AG09309 (cell line): ENCODE measurements at regions not wholly inside any gene's neighbourhood (a gene's known extent, or its start where the extent isn't known, plus 50 kb on each side); places are given as distances from the start of the nearest gene placed in this dataset.
A peak's percentile ranks its signal among the peaks of the same experiment; 100 is the strongest.

Experiments
- DNase-seq: peaks from one replicate; pipeline ENCODE4 v3.0.0-alpha.2; 2010; ENCODE audit warnings: low read depth
- H3K4me3 ChIP-seq: 2 replicates; pipeline ENCODE4 v1.5.1; 2011; ENCODE audit warnings: mild to moderate bottlenecking, low read depth, low read length, moderate library complexity; ENCODE audit not compliant: control insufficient read depth
- CTCF ChIP-seq: IDR thresholded peaks from 2 replicates; pipeline ENCODE4 v1.5.1; 2011; ENCODE audit warnings: mild to moderate bottlenecking, low read depth, low read length, inconsistent platforms; ENCODE audit not compliant: insufficient read depth, control insufficient read depth; ENCODE audit errors: missing control alignments

GRCh38 chr6:148110925-148111324 lies 231.7 kb upstream of the SASH1 start:
- TF ChIP-seq CTCF = no peak
- no peak for DNase-seq
- no peak overlapping the region for H3K4me3 ChIP-seq

- H3K4me3 ChIP-seq = no peak overlapping the region
- no peak for DNase-seq
- no peak for TF ChIP-seq CTCF
Observed at GRCh38 chr6:148112851-148113319, 229.8 kb upstream of the SASH1 start.

- TF ChIP-seq CTCF = no peak
Observed at GRCh38 chr6:148116001-148116400, 226.6 kb upstream of the SASH1 start.

GRCh38 chr6:148118244-148118643 lies 224.4 kb upstream of the SASH1 start:
- no peak for DNase-seq
- H3K4me3 ChIP-seq = no peak overlapping the region
- TF ChIP-seq CTCF = no peak

More at GRCh38 chr6:148116001-148116400, 226.6 kb upstream of the SASH1 start:
- no peak overlapping the region for H3K4me3 ChIP-seq
- no peak for DNase-seq

- peak; percentile 11 for DNase-seq
- TF ChIP-seq CTCF = no peak
- H3K4me3 ChIP-seq = no peak overlapping the region
Observed at GRCh38 chr6:148128014-148128730, 214.5 kb upstream of the SASH1 start.

- H3K4me3 ChIP-seq = no peak overlapping the region
- no peak for DNase-seq
- no peak for TF ChIP-seq CTCF
Observed at GRCh38 chr6:148134592-148134991, 208.0 kb upstream of the SASH1 start.

- H3K4me3 ChIP-seq = no peak overlapping the region
- no peak for TF ChIP-seq CTCF
- DNase-seq = no peak
Observed at GRCh38 chr6:148136586-148136985, 206.1 kb upstream of the SASH1 start.
